ENCODE measurements at regions not wholly inside any gene's neighbourhood (a gene's known extent, or its start where the extent isn't known, plus 50 kb on each side); places are given as distances from the start of the nearest gene placed in this dataset.

DNA sequence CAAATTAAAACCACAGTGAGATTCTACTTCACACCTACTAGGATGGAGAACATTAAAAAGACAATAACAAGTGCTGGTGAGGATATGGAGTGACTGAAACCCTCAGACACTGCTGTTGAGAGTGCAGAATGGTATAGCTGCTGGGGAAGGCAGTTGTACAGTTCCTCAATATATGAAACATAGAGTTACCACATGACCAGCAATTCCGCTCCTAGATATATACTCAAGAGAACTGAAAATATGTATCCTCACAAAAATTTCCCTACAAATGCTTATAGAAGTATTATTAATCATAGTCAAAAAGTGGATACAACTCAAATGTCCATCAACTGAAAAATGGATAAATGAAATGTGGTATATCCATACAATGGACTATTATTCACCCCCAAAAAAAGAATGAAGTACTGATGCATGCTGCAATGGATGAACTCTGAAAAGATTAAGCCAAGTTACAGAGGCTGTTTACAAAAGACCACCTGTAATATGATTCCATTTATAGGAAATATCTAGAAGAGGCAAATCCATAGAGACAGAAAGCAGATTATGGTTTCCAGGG, 164.7 kb upstream of the IGF1R start:
- no peak overlapping the region for H3K4me3 ChIP-seq
- DNase-seq: no peak
- intact Hi-C loops (cut with DNase I; ENCODE audit: low total_unique reads) (no loop called here), in situ Hi-C loops (cut with MboI; ENCODE audit: low pct_ligation_motif_present in 1 of 4, low pct_unique_long_range_greater_than_20kb in 1 of 4, low sequenced_read_pairs in 3 of 4) (no loop called here)
- no peaks in the 10 kb centered on the region for H3K36me3 ChIP-seq
- no peaks in the 10 kb centered on the region for H3K27me3 ChIP-seq
- 97 to 100% methylated on average over 1 of the region's 1 CpG for whole genome bisulfite sequencing, 2 donors (ENCODE audit: low coverage in 1 of 2)
- no peaks in the 10 kb centered on the region for H3K4me1 ChIP-seq
- no peak for TF ChIP-seq POLR2A (IDR thresholded peaks at IDR 0.05)
- H3K9me3 ChIP-seq: no peaks in the 10 kb centered on the region
- no peak overlapping the region for H3K27ac ChIP-seq

DNA sequence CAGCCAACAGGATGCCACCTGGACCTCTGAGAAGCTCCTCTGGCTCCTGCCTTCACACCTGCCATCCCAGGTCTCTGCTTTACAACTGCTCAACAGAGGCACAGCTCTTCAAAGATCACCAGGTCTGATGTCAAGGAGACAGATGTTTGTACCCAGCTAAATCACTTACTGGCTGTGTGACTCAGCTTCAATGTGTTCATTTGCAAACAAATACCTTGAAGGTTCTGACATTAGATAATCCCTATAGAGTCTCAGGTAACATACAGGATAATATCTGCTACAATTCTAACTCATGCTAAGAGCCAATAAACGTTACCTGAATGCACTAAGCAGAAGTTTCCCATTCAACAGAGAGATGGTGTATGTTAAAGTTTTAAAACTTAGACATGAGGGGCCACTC, 163.4 kb upstream of the IGF1R start:
- 56 to 57% methylated on average over 1 of the region's 1 CpG for WGBS, 2 donors (ENCODE audit: low coverage in 1 of 2)
- Histone ChIP-seq H3K27ac (no peak overlapping the region), H3K4me3 (no peak overlapping the region), H3K27me3 (no peaks in the 10 kb centered on the region), H3K36me3 (no peaks in the 10 kb centered on the region), H3K4me1 (no peaks in the 10 kb centered on the region), H3K9me3 (no peaks in the 10 kb centered on the region)
- intact Hi-C loops (cut with DNase I; ENCODE audit: low total_unique reads): no loop called here
- in situ Hi-C loops (cut with MboI; ENCODE audit: low pct_ligation_motif_present in 1 of 4, low pct_unique_long_range_greater_than_20kb in 1 of 4, low sequenced_read_pairs in 3 of 4): no loop called here
- TF ChIP-seq POLR2AphosphoS5 (IDR thresholded peaks at IDR 0.05): no peak
- TF ChIP-seq EP300 (IDR thresholded peaks at IDR 0.05; ENCODE audit: low read depth): no peak
- TF ChIP-seq, protein P1, sequence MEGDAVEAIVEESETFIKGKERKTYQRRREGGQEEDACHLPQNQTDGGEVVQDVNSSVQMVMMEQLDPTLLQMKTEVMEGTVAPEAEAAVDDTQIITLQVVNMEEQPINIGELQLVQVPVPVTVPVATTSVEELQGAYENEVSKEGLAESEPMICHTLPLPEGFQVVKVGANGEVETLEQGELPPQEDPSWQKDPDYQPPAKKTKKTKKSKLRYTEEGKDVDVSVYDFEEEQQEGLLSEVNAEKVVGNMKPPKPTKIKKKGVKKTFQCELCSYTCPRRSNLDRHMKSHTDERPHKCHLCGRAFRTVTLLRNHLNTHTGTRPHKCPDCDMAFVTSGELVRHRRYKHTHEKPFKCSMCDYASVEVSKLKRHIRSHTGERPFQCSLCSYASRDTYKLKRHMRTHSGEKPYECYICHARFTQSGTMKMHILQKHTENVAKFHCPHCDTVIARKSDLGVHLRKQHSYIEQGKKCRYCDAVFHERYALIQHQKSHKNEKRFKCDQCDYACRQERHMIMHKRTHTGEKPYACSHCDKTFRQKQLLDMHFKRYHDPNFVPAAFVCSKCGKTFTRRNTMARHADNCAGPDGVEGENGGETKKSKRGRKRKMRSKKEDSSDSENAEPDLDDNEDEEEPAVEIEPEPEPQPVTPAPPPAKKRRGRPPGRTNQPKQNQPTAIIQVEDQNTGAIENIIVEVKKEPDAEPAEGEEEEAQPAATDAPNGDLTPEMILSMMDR (IDR thresholded peaks at IDR 0.05): no peak
- no peak for TF ChIP-seq POLR2A (IDR thresholded peaks at IDR 0.05)
- DNase-seq: no peak

DNA sequence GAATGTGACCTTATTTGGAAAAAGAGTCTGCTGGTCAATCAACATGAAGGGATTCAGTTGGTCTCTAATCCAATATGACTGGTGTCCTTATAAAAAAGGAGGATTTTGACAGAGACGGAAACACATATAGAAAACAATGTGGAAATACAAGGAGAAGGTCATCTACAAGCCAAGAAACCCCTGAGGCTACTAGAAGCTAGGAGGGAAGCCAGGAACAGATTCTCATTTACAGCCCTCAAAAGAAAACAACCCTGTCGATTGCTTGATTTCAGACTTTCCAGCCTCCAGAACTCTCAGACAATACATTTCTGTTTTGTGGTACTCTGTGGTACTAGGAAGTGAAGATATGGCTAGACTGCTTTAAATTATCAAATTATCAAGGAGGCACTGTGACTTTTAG, 162.9 kb upstream of the IGF1R start:
- H3K4me3 ChIP-seq: no peak overlapping the region
- H3K9me3 ChIP-seq: no peaks in the 10 kb centered on the region
- intact Hi-C loops (cut with DNase I; ENCODE audit: low total_unique reads): no loop called here
- no peaks in the 10 kb centered on the region for H3K27me3 ChIP-seq
- in situ Hi-C loops (cut with MboI; ENCODE audit: low pct_ligation_motif_present in 1 of 4, low pct_unique_long_range_greater_than_20kb in 1 of 4, low sequenced_read_pairs in 3 of 4): no loop called here
- H3K4me1 ChIP-seq: no peaks in the 10 kb centered on the region
- H3K36me3 ChIP-seq: no peaks in the 10 kb centered on the region
- TF ChIP-seq, protein P1 (IDR thresholded peaks at IDR 0.05): no peak
- no peak for TF ChIP-seq EP300 (IDR thresholded peaks at IDR 0.05; ENCODE audit: low read depth)
- no peak for TF ChIP-seq POLR2A (IDR thresholded peaks at IDR 0.05)
- TF ChIP-seq POLR2AphosphoS5 (IDR thresholded peaks at IDR 0.05): no peak
- no peak overlapping the region for H3K27ac ChIP-seq
- 71 to 72% methylated on average over 2 of the region's 2 CpGs for WGBS, 2 donors (ENCODE audit: low coverage in 1 of 2)
- no peak for DNase-seq

DNA sequence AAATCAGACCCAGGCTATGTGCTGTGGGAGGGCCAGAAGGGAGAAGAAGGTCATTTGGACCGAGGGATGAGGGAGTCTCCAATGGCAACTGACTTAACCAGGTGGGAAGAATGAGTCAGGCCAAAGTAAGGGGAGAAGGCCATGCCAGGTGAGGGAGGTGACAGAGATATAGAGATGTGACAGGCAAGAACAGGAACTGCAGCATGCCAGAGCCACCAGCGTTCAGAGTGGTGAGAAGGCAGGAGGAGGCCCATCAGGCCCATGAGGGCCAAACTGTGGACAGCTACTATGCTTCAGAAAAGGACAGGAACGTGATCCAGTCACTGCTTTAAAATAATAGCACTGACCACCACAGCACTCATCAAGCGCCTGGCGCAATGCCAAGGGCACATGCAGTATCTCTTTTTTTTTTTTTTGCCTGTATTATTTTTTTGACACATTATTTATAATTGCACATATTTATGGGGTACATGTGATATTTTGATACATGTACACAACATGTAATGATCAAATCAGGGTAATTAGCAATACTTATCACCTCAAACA, 154.3 kb upstream of the IGF1R start:
- H3K9me3 ChIP-seq: no peaks in the 10 kb centered on the region
- no peaks in the 10 kb centered on the region for H3K36me3 ChIP-seq
- no peak for DNase-seq
- intact Hi-C loops (cut with DNase I; ENCODE audit: low total_unique reads) (no loop called here), in situ Hi-C loops (cut with MboI; ENCODE audit: low pct_ligation_motif_present in 1 of 4, low pct_unique_long_range_greater_than_20kb in 1 of 4, low sequenced_read_pairs in 3 of 4) (no loop called here)
- 78 to 79% methylated on average over 5 of the region's 5 CpGs for WGBS, 2 donors (ENCODE audit: low coverage in 1 of 2)
- no peaks in the 10 kb centered on the region for H3K4me1 ChIP-seq
- H3K27me3 ChIP-seq: no peaks in the 10 kb centered on the region
- no peak overlapping the region for H3K27ac ChIP-seq
- TF ChIP-seq POLR2AphosphoS5 (IDR thresholded peaks at IDR 0.05) (no peak), EP300 (IDR thresholded peaks at IDR 0.05; ENCODE audit: low read depth) (no peak), POLR2A (IDR thresholded peaks at IDR 0.05) (no peak)
- TF ChIP-seq, protein P1 (IDR thresholded peaks at IDR 0.05): no peak
- no peak overlapping the region for H3K4me3 ChIP-seq

DNA sequence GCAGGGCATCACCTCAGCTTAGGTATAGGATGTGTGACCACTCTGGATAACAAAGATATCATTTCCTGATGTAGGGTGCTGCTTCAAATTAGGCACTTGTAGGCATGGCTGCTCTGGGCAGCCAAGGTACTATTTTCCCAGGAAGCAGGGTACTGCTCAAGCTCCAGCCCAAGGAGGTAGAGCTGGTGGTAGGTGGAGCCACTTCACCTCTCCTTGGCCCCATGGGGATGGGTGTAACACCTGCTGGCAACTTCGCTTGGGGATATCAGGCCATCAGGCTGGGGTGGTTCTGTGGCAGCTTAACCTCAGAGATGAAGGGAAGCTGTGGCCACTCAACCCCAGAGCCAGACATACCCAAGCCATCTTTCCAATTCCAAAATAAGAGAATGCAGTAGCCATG, 147.1 kb upstream of the IGF1R start:
- H3K27me3 ChIP-seq: peaks cover 2% of the 10 kb centered on the region
- WGBS, 2 donors (ENCODE audit: low coverage in 1 of 2): 63% methylated on average over 1 of the region's 1 CpG; no CpG with 5 or more reads in 1 of the 2 donors
- no peaks in the 10 kb centered on the region for H3K36me3 ChIP-seq
- H3K4me1 ChIP-seq: peaks cover 0 to 3% (median 0%) of the 10 kb centered on the region in 4 donors
- in situ Hi-C loops (cut with MboI; ENCODE audit: low pct_ligation_motif_present in 1 of 4, low pct_unique_long_range_greater_than_20kb in 1 of 4, low sequenced_read_pairs in 3 of 4) (loop anchor here (25.0 kb wide), 3 partner anchors 336 to 561 kb away; no protein-coding TSS in a partner anchor), intact Hi-C loops (cut with DNase I; ENCODE audit: low total_unique reads) (no loop called here)
- H3K4me3 ChIP-seq: no peak overlapping the region
- no peak for TF ChIP-seq POLR2A (IDR thresholded peaks at IDR 0.05)
- TF ChIP-seq, protein P1 (IDR thresholded peaks at IDR 0.05): no peak
- TF ChIP-seq POLR2AphosphoS5 (IDR thresholded peaks at IDR 0.05): no peak
- TF ChIP-seq EP300 (IDR thresholded peaks at IDR 0.05; ENCODE audit: low read depth): no peak
- H3K27ac ChIP-seq: no peak overlapping the region
- H3K9me3 ChIP-seq: no peaks in the 10 kb centered on the region
- no peak for DNase-seq
